ENCODE measurements at regions not wholly inside any gene's neighbourhood (a gene's known extent, or its start where the extent isn't known, plus 50 kb on each side); places are given as distances from the start of the nearest gene placed in this dataset.

- no peaks in the 10 kb centered on the region for H3K9me3 ChIP-seq (ENCODE audit: control insufficient read depth in 4 of 4, low read length in 3 of 4)
- no peaks in the 10 kb centered on the region for H3K27me3 ChIP-seq (ENCODE audit: control insufficient read depth in 4 of 4, insufficient read depth in 4 of 4, low read length in 3 of 4)
- 88% methylated on average over 2 of the region's 2 CpGs for WGBS
- no peak for DNase-seq (ENCODE audit: low spot score)
- H3K36me3 ChIP-seq (ENCODE audit: control insufficient read depth in 4 of 4, insufficient read depth in 3 of 4, low read depth in 1 of 4, low read length in 3 of 4): no peaks in the 10 kb centered on the region
- H3K4me1 ChIP-seq (ENCODE audit: control insufficient read depth in 4 of 4, insufficient read depth in 4 of 4, low read length in 3 of 4): no peaks in the 10 kb centered on the region
- no peak overlapping the region for H3K27ac ChIP-seq (ENCODE audit: low read depth in 1 of 2, low read length in 2 of 2)
- TF ChIP-seq EGR1 (IDR thresholded peaks at IDR 0.05; ENCODE audit: low read depth in 2 of 2) (no peak), RXRA (IDR thresholded peaks at IDR 0.05) (no peak), HNF4A (conservative IDR thresholded peaks at IDR 0.05) (no peak), SP1 (IDR thresholded peaks at IDR 0.05) (no peak), YY1 (IDR thresholded peaks at IDR 0.05) (no peak), NR2F2 (IDR thresholded peaks at IDR 0.05) (no peak), HNF4G (IDR thresholded peaks at IDR 0.05) (no peak), FOXA2 (IDR thresholded peaks at IDR 0.05) (no peak), RAD21 (IDR thresholded peaks at IDR 0.05) (no peak), TAF1 (conservative IDR thresholded peaks at IDR 0.05) (no peak)
- TF ChIP-seq, protein P1, sequence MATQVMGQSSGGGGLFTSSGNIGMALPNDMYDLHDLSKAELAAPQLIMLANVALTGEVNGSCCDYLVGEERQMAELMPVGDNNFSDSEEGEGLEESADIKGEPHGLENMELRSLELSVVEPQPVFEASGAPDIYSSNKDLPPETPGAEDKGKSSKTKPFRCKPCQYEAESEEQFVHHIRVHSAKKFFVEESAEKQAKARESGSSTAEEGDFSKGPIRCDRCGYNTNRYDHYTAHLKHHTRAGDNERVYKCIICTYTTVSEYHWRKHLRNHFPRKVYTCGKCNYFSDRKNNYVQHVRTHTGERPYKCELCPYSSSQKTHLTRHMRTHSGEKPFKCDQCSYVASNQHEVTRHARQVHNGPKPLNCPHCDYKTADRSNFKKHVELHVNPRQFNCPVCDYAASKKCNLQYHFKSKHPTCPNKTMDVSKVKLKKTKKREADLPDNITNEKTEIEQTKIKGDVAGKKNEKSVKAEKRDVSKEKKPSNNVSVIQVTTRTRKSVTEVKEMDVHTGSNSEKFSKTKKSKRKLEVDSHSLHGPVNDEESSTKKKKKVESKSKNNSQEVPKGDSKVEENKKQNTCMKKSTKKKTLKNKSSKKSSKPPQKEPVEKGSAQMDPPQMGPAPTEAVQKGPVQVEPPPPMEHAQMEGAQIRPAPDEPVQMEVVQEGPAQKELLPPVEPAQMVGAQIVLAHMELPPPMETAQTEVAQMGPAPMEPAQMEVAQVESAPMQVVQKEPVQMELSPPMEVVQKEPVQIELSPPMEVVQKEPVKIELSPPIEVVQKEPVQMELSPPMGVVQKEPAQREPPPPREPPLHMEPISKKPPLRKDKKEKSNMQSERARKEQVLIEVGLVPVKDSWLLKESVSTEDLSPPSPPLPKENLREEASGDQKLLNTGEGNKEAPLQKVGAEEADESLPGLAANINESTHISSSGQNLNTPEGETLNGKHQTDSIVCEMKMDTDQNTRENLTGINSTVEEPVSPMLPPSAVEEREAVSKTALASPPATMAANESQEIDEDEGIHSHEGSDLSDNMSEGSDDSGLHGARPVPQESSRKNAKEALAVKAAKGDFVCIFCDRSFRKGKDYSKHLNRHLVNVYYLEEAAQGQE (IDR thresholded peaks at IDR 0.05): no peak
- TF ChIP-seq, protein P2, sequence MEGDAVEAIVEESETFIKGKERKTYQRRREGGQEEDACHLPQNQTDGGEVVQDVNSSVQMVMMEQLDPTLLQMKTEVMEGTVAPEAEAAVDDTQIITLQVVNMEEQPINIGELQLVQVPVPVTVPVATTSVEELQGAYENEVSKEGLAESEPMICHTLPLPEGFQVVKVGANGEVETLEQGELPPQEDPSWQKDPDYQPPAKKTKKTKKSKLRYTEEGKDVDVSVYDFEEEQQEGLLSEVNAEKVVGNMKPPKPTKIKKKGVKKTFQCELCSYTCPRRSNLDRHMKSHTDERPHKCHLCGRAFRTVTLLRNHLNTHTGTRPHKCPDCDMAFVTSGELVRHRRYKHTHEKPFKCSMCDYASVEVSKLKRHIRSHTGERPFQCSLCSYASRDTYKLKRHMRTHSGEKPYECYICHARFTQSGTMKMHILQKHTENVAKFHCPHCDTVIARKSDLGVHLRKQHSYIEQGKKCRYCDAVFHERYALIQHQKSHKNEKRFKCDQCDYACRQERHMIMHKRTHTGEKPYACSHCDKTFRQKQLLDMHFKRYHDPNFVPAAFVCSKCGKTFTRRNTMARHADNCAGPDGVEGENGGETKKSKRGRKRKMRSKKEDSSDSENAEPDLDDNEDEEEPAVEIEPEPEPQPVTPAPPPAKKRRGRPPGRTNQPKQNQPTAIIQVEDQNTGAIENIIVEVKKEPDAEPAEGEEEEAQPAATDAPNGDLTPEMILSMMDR (IDR thresholded peaks at IDR 0.05; ENCODE audit: low read depth, low read length, missing input control): no peak
- TF ChIP-seq, protein P3, sequence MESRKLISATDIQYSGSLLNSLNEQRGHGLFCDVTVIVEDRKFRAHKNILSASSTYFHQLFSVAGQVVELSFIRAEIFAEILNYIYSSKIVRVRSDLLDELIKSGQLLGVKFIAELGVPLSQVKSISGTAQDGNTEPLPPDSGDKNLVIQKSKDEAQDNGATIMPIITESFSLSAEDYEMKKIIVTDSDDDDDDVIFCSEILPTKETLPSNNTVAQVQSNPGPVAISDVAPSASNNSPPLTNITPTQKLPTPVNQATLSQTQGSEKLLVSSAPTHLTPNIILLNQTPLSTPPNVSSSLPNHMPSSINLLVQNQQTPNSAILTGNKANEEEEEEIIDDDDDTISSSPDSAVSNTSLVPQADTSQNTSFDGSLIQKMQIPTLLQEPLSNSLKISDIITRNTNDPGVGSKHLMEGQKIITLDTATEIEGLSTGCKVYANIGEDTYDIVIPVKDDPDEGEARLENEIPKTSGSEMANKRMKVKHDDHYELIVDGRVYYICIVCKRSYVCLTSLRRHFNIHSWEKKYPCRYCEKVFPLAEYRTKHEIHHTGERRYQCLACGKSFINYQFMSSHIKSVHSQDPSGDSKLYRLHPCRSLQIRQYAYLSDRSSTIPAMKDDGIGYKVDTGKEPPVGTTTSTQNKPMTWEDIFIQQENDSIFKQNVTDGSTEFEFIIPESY (IDR thresholded peaks at IDR 0.05): no peak
- H3K9ac ChIP-seq (ENCODE audit: low read depth in 1 of 2, low read length in 2 of 2): no peak overlapping the region
- no peak overlapping the region for H3K4me3 ChIP-seq (ENCODE audit: low read depth in 1 of 3, low read length in 3 of 3)
These were observed 501.2 kb downstream of the GALC start for GRCh38 chr14:87491816-87492215.

- Histone ChIP-seq H3K27ac (ENCODE audit: low read depth in 1 of 2, low read length in 2 of 2) (no peak overlapping the region), H3K9ac (ENCODE audit: low read depth in 1 of 2, low read length in 2 of 2) (no peak overlapping the region), H3K27me3 (ENCODE audit: control insufficient read depth in 4 of 4, insufficient read depth in 4 of 4, low read length in 3 of 4) (peaks cover 0 to 2% (median 0%) of the 10 kb centered on the region in 4 donors), H3K36me3 (ENCODE audit: control insufficient read depth in 4 of 4, insufficient read depth in 3 of 4, low read depth in 1 of 4, low read length in 3 of 4) (no peaks in the 10 kb centered on the region), H3K9me3 (ENCODE audit: control insufficient read depth in 4 of 4, low read length in 3 of 4) (no peaks in the 10 kb centered on the region), H3K4me3 (ENCODE audit: low read depth in 1 of 3, low read length in 3 of 3) (no peak overlapping the region), H3K4me1 (ENCODE audit: control insufficient read depth in 4 of 4, insufficient read depth in 4 of 4, low read length in 3 of 4) (no peaks in the 10 kb centered on the region)
- DNase-seq (ENCODE audit: low spot score): no peak
- TF ChIP-seq, protein P2 (IDR thresholded peaks at IDR 0.05; ENCODE audit: low read depth, low read length, missing input control): no peak
- TF ChIP-seq YY1 (IDR thresholded peaks at IDR 0.05): no peak
- TF ChIP-seq NR2F2 (IDR thresholded peaks at IDR 0.05): no peak
- TF ChIP-seq ATF3 (IDR thresholded peaks at IDR 0.05): no peak
- TF ChIP-seq JUND (IDR thresholded peaks at IDR 0.05): no peak
- no peak for TF ChIP-seq SP1 (IDR thresholded peaks at IDR 0.05)
- TF ChIP-seq EGR1 (IDR thresholded peaks at IDR 0.05; ENCODE audit: low read depth in 2 of 2): no peak
- no peak for TF ChIP-seq FOXA2 (IDR thresholded peaks at IDR 0.05)
- TF ChIP-seq HNF4G (IDR thresholded peaks at IDR 0.05): no peak
- no peak for TF ChIP-seq GABPA (IDR thresholded peaks at IDR 0.05 in 1 of 2, conservative IDR thresholded peaks at IDR 0.05 in 1 of 2)
- no peak for TF ChIP-seq RAD21 (IDR thresholded peaks at IDR 0.05)
- no peak for TF ChIP-seq FOXA1 (IDR thresholded peaks at IDR 0.05)
- no peak for TF ChIP-seq TAF1 (conservative IDR thresholded peaks at IDR 0.05)
- TF ChIP-seq, protein P4, sequence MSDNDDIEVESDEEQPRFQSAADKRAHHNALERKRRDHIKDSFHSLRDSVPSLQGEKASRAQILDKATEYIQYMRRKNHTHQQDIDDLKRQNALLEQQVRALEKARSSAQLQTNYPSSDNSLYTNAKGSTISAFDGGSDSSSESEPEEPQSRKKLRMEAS (IDR thresholded peaks at IDR 0.05): no peak
- TF ChIP-seq, protein P3 (IDR thresholded peaks at IDR 0.05): no peak
- 48% methylated on average over 2 of the region's 2 CpGs for WGBS
These were observed 503.7 kb downstream of the GALC start for GRCh38 chr14:87489196-87489819.
